ENCODE measurements at regions not wholly inside any gene's neighbourhood (a gene's known extent, or its start where the extent isn't known, plus 50 kb on each side); places are given as distances from the start of the nearest gene placed in this dataset.

GRCh38 chr3:30286811-30287210 lies 319.6 kb upstream of the TGFBR2 start:
- H4K20me1 ChIP-seq (ENCODE audit: control insufficient read depth, extremely low read depth, insufficient read depth, low read length), result no peaks in the 10 kb centered on the region
- peaks cover 4% of the 10 kb centered on the region for H3K4me1 ChIP-seq (ENCODE audit: control insufficient read depth, extremely low read depth, insufficient read depth, low read length)
- DNase-seq (ENCODE audit: low read depth in 2 of 2), result peak; percentile 15 to 63
- H3K27me3 ChIP-seq (ENCODE audit: control insufficient read depth, insufficient read depth, low read length), result no peaks in the 10 kb centered on the region
- no peaks in the 10 kb centered on the region for H3K79me2 ChIP-seq (ENCODE audit: control insufficient read depth, insufficient read depth, low read length)
- H3K4me3 ChIP-seq (replicated peaks in 1 of 4; ENCODE audit: control extremely low read depth in 1 of 4, insufficient read depth in 1 of 4, low read depth in 3 of 4, low read length in 4 of 4), result no peak overlapping the region
- H3K4me2 ChIP-seq (ENCODE audit: extremely low read depth, insufficient read depth, low read length), result no peak overlapping the region
- H3K36me3 ChIP-seq (ENCODE audit: control insufficient read depth, insufficient read depth, low read length), result no peaks in the 10 kb centered on the region
- H3K27ac ChIP-seq (ENCODE audit: insufficient read depth, low read length), result no peak overlapping the region
- no peaks in the 10 kb centered on the region for H3K9me3 ChIP-seq (ENCODE audit: control insufficient read depth, insufficient read depth, low read depth, low read length)
- no peak overlapping the region for H2AFZ ChIP-seq (ENCODE audit: low read length)
- H3K9ac ChIP-seq (ENCODE audit: insufficient read depth, low read length), result no peak overlapping the region
- TF ChIP-seq CTCF (conservative IDR thresholded peaks at IDR 0.05 in 1 of 2, IDR thresholded peaks at IDR 0.05 in 1 of 2; ENCODE audit: low read depth in 1 of 2, low read length in 2 of 2), result no peak
- no peak for TF ChIP-seq EZH2 (IDR thresholded peaks at IDR 0.05; ENCODE audit: low read length, missing control alignments)

- Histone ChIP-seq H3K79me2 (ENCODE audit: control insufficient read depth, insufficient read depth, low read length) (no peaks in the 10 kb centered on the region), H3K4me2 (ENCODE audit: extremely low read depth, insufficient read depth, low read length) (no peak overlapping the region), H4K20me1 (ENCODE audit: control insufficient read depth, extremely low read depth, insufficient read depth, low read length) (no peaks in the 10 kb centered on the region), H3K4me1 (ENCODE audit: control insufficient read depth, extremely low read depth, insufficient read depth, low read length) (peaks cover 4% of the 10 kb centered on the region), H3K27me3 (ENCODE audit: control insufficient read depth, insufficient read depth, low read length) (no peaks in the 10 kb centered on the region), H3K9me3 (ENCODE audit: control insufficient read depth, insufficient read depth, low read depth, low read length) (no peaks in the 10 kb centered on the region), H3K36me3 (ENCODE audit: control insufficient read depth, insufficient read depth, low read length) (no peaks in the 10 kb centered on the region), H2AFZ (ENCODE audit: low read length) (no peak overlapping the region), H3K4me3 (replicated peaks in 1 of 4; ENCODE audit: control extremely low read depth in 1 of 4, insufficient read depth in 1 of 4, low read depth in 3 of 4, low read length in 4 of 4) (no peak overlapping the region), H3K9ac (ENCODE audit: insufficient read depth, low read length) (no peak overlapping the region), H3K27ac (ENCODE audit: insufficient read depth, low read length) (no peak overlapping the region)
- DNase-seq (ENCODE audit: low read depth in 2 of 2), result no peak
- no peak for TF ChIP-seq EZH2 (IDR thresholded peaks at IDR 0.05; ENCODE audit: low read length, missing control alignments)
These were observed 317.6 kb upstream of the TGFBR2 start for GRCh38 chr3:30288830-30289229.

GRCh38 chr3:30289324-30289723 lies 317.1 kb upstream of the TGFBR2 start:
- no peaks in the 10 kb centered on the region for H3K9me3 ChIP-seq (ENCODE audit: control insufficient read depth, insufficient read depth, low read depth, low read length)
- no peak overlapping the region for H3K4me3 ChIP-seq (replicated peaks in 1 of 4; ENCODE audit: control extremely low read depth in 1 of 4, insufficient read depth in 1 of 4, low read depth in 3 of 4, low read length in 4 of 4)
- H3K9ac ChIP-seq (ENCODE audit: insufficient read depth, low read length), result no peak overlapping the region
- no peak overlapping the region for H2AFZ ChIP-seq (ENCODE audit: low read length)
- TF ChIP-seq CTCF (conservative IDR thresholded peaks at IDR 0.05 in 1 of 2, IDR thresholded peaks at IDR 0.05 in 1 of 2; ENCODE audit: low read depth in 1 of 2, low read length in 2 of 2) (no peak), EZH2 (IDR thresholded peaks at IDR 0.05; ENCODE audit: low read length, missing control alignments) (no peak)
- H3K36me3 ChIP-seq (ENCODE audit: control insufficient read depth, insufficient read depth, low read length), result no peaks in the 10 kb centered on the region
- H3K79me2 ChIP-seq (ENCODE audit: control insufficient read depth, insufficient read depth, low read length), result no peaks in the 10 kb centered on the region
- no peak overlapping the region for H3K4me2 ChIP-seq (ENCODE audit: extremely low read depth, insufficient read depth, low read length)
- peaks cover 4% of the 10 kb centered on the region for H3K4me1 ChIP-seq (ENCODE audit: control insufficient read depth, extremely low read depth, insufficient read depth, low read length)
- no peak overlapping the region for H3K27ac ChIP-seq (ENCODE audit: insufficient read depth, low read length)
- no peaks in the 10 kb centered on the region for H4K20me1 ChIP-seq (ENCODE audit: control insufficient read depth, extremely low read depth, insufficient read depth, low read length)
- peak in 1 of 2 donors; percentile 10 for DNase-seq (ENCODE audit: low read depth in 2 of 2)
- no peaks in the 10 kb centered on the region for H3K27me3 ChIP-seq (ENCODE audit: control insufficient read depth, insufficient read depth, low read length)

All from fibroblast of lung (primary cell).